CD4-positive, alpha-beta T cell treated with Interleukin-15 for 1 hour (primary cell): ENCODE measurements at regions not wholly inside any gene's neighbourhood (a gene's known extent, or its start where the extent isn't known, plus 50 kb on each side); places are given as distances from the start of the nearest gene placed in this dataset.
"Not testable (repeated sequence)": the region's sequence is repeated elsewhere in the genome, so short reads cannot be mapped to it uniquely, and the experiment has no call there.

Experiments used
- DNase-seq: peaks from one replicate; pipeline ENCODE4 v3.0.0-alpha.2; 2020

GRCh38 chr11:116057000-116057399 lies 552.8 kb upstream of the CADM1 start:
- no peak for DNase-seq

GRCh38 chr11:116055064-116055463 lies 550.8 kb upstream of the CADM1 start:
- no peak for DNase-seq

DNA sequence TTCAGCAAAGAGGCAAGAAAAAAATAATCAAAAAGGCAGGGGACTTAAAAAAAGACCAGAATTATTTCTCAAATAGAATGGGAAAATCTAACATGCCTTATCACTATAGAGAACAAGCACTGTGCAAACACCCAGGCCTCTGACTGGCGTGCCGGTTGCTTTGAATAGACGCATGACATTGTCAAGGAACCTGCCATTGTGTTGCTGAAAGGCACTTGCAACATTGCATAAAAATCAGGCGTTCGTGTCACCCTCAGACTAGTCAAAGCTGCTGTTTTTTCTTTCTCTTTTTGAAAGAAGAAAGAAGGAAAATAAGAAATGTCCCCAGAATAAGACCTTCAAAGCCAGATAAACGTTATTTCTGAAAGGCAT lies 549.3 kb upstream of the CADM1 start:
- no peak for DNase-seq

GRCh38 chr11:116052603-116053547 lies 548.7 kb upstream of the CADM1 start:
- no peak for DNase-seq

DNA sequence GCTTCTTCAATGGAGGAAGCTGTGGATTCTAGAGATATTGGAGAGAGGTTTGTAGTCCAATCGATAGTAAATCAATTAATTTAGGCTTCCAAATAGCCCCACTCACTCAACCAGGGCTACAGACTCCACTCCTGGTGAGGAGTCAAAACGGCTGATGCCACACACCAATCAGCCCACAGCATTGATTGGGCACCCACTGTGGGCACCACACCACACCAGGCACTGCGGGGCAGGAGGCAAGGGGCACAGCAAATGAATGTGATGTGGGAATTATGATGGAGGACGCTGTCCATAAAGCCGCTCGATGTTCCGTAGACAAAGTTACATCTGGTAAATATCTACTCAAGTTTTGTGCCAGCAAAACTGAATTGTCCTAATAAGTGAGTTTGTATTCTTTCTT lies 547.3 kb upstream of the CADM1 start:
- DNase-seq = no peak

DNA sequence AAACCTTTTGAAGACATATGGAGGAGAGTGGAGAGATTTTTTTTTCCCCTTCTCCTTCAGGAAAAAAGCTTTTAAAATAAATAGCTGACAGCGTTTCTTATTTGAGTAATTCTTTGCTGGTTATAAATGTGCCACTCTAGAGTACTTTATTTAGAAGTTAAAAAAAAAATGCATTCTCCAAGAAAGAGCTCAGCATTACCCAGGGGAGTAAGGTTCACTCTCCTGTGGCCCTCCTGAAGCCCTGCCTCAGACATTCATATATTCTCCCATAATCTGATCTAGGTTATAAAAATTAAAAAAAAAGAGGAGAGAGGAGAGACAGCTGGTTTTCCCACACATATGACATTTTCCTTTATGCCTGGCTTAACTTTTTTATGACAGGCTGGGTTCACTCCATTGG lies 545.2 kb upstream of the CADM1 start:
- DNase-seq = no peak

GRCh38 chr11:116046127-116046526 lies 541.9 kb upstream of the CADM1 start:
- DNase-seq = no peak

- no peak for DNase-seq
These were observed 540.7 kb upstream of the CADM1 start for GRCh38 chr11:116044941-116045340.

GRCh38 chr11:116044520-116044919 lies 540.3 kb upstream of the CADM1 start:
- no peak for DNase-seq

GRCh38 chr11:116043857-116044256 lies 539.6 kb upstream of the CADM1 start:
- DNase-seq = no peak

- DNase-seq = not testable (repeated sequence)
These were observed 538.8 kb upstream of the CADM1 start for GRCh38 chr11:116043059-116043458.

GRCh38 chr11:116042146-116042545 lies 537.9 kb upstream of the CADM1 start:
- no peak for DNase-seq

DNA sequence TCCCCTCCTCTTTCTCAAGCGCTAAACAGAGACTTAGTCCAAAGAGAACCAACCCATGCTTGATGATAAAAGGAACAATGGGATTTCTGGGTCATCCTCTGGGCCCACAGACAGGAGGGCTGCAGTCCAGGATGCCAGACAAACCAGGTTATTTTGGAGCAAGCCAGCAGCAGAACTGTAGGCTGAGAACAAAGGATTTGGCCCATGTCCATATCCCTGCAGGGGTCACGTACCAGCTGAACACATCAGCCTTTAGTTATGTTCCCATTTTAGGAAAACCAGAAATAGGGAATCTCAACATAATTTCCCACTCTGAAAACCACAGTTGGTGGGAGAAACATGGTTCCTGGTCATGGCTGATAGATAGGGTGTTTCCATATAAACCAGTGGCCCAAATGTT lies 533.6 kb upstream of the CADM1 start:
- no peak for DNase-seq

- DNase-seq = no peak
These were observed 531.8 kb upstream of the CADM1 start for GRCh38 chr11:116035977-116036376.

GRCh38 chr11:116033931-116034553 lies 529.8 kb upstream of the CADM1 start:
- no peak for DNase-seq

- no peak for DNase-seq
These were observed 526.6 kb upstream of the CADM1 start for GRCh38 chr11:116030697-116031331.

DNA sequence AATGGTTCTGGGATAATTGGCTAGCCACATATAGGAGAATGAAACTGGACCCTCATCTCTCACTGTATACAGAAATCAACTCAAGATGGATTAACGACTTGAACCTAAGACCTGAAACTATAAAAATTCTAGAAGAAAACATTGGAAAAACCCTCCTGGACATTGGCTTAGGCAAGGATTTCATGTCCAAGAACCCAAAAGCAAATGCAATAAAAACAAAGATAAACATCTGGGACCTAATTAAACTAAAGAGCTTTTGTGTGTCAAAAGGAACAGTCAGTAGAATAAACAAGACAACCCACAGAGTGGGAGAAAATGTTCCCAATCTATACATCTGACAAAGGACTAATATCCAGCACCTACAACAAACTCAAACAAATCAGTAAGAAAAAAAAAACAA lies 524.3 kb upstream of the CADM1 start:
- DNase-seq = not testable (repeated sequence)

DNA sequence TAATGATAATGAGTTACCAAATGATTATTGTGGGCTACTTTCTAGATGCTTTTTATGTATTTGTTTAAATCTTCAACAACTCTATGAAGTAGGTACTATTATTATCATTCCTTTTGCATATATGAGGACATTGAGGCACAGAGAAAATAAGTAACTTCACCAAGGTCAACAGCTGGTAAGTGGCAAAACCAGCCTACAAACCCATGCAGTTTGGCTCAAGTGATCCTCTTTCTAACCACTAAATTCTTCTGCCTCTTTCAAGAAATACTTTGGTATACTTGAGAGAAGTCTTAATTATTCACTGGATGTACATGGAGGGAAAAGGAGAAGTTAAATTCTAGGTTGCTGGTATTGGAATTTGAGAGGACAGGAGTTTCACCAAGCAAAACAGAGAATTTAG lies 495.2 kb upstream of the CADM1 start:
- DNase-seq = no peak

DNA sequence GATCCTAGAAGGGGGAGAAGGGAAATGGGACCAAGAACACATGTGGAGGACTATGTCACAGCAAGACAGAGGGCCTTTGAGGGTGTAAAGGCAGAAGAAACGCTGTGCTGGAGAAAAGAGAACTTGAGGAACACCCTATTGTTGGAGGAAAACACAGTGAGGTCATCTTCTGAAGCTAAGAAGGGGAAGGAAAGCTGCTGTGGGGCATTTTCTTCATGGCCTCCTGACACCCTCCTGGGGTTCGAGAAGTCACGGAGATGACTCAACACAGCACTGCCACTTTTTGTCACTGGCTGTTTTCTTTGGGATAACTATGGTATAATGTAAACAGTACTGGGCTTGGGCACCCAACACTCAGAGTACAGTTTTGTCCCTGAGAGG lies 492.6 kb upstream of the CADM1 start:
- DNase-seq = no peak

DNA sequence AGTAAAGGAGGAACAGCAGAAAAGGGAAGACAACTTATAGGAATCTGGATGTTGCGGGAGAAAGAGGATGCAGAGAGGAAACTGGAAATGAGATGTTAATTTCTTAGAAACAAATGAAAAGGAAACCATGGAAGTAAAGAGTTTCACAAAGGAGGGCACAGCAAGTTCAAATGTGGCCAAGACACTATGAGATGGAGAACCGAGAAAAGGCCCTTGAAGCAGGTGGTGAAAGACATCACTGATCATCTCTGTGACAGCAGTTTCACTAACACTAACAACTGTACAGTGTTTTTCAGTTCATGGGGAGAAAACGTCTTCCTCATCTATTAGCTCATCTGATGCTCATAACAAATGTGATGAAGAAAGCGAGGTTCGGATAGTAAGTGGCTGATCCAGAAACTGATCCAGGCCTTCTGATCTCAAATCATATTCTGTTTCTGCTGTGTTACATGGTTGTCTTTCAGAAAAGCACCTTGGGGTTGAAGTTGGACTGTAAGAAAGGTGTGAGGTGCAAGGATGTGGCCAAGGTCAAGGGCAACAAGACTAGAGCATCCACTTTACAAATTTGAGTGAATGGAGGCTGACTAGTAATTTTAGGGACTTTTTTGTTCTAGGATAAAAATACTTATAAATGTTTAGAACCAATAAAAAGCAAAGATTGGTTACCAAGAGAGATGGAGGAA lies 492.1 kb upstream of the CADM1 start:
- no peak for DNase-seq

GRCh38 chr11:115993590-115993989 lies 489.4 kb upstream of the CADM1 start:
- no peak for DNase-seq

DNA sequence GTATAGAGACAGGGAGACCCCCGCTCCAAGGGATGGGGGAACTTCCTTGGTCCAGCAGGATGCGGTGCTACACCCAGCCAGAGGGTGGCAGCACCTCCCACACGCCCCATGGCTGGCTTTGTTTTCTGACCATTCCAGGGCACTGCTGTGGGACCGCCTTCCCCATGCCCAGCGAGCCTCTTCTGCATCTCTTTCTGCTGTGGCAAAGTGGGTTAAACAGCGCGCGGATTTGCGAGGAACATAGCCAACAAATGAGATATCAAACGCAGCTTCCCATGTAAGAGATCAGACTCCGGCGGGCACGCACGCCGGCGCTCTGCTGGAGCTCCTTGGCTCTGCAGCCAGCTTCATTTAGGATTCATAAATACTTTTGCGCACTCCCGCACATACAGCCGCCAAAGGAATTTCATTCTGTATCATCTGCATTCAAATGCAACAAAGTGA lies 485.8 kb upstream of the CADM1 start:
- DNase-seq = no peak

GRCh38 chr11:115985896-115986295 lies 481.7 kb upstream of the CADM1 start:
- DNase-seq = no peak
